K562 (cell line): ENCODE measurements at regions not wholly inside any gene's neighbourhood (a gene's known extent, or its start where the extent isn't known, plus 50 kb on each side); places are given as distances from the start of the nearest gene placed in this dataset.
A peak's percentile ranks its signal among the peaks of the same experiment; 100 is the strongest.

Experiments
- EGR1 ChIP-seq: fragments of 450-650 bp; conservative IDR thresholded peaks from 2 replicates; pipeline ENCODE4 v1.6.1; 2017; ENCODE audit warnings: mild to moderate bottlenecking
- FOSL1 ChIP-seq: fragments of 200-800 bp; sonication (Bioruptor generic); conservative IDR thresholded peaks from 2 replicates; pipeline ENCODE4 v1.6.1; 2016; ENCODE audit warnings: missing genetic modification characterization, missing compliant biosample characterization
- GABPB1 ChIP-seq: sonication (generic); formaldehyde crosslinking; IDR thresholded peaks from 2 replicates; pipeline ENCODE4 v1.8.0; 2022; ENCODE audit warnings: mild to moderate bottlenecking, missing genetic modification reagents
- HLTF ChIP-seq: fragments of 450-650 bp; IDR thresholded peaks from 2 replicates; pipeline ENCODE4 v1.6.1; 2016
- MAZ ChIP-seq, 2 experiments: fragments of 450-650 bp in 1 of 2; sonication (generic) in 1 of 2; formaldehyde crosslinking; IDR thresholded peaks in 1 of 2; conservative IDR thresholded peaks in 1 of 2; 2 replicates each; pipeline versions ENCODE4 v1.4.0 to v1.5.0; 2020; ENCODE audit warnings: mild to moderate bottlenecking in 1 of 2, missing genetic modification reagents in 1 of 2
- NUFIP1 ChIP-seq: fragments of 450-650 bp; IDR thresholded peaks from 2 replicates; pipeline ENCODE4 v1.6.1; 2018; ENCODE audit not compliant: partially characterized antibody
- STAT5B ChIP-seq: fragments of 250-450 bp; sonication (Bioruptor Pico); IDR thresholded peaks from 2 replicates; pipeline ENCODE4 v1.8.0; 2021; ENCODE audit warnings: mild to moderate bottlenecking, inconsistent platforms
- TGIF2 ChIP-seq: sonication (generic); formaldehyde crosslinking; IDR thresholded peaks from 2 replicates; pipeline ENCODE4 v1.8.1; 2022; ENCODE audit warnings: mild to moderate bottlenecking, missing genetic modification reagents, moderate library complexity
- YY1 ChIP-seq, 3 experiments: IDR thresholded peaks; 2 replicates each; pipeline ENCODE4 v1.6.1; 2011; ENCODE audit warnings: low read length in 2 of 3, mild to moderate bottlenecking in 2 of 3, moderate library complexity in 2 of 3, borderline replicate concordance in 1 of 3, control low read depth in 1 of 3, low read depth in 1 of 3; ENCODE audit not compliant: insufficient read depth in 3 of 3, insufficient replicate concordance in 2 of 3, control insufficient read depth in 1 of 3, insufficient read length in 1 of 3; ENCODE audit errors: extremely low read depth in 1 of 3
- ZNF408 ChIP-seq: fragments of 250-450 bp; sonication (Bioruptor Pico); IDR thresholded peaks from 2 replicates; pipeline ENCODE4 v1.4.0; 2020; ENCODE audit warnings: low read depth, mild to moderate bottlenecking, moderate library complexity
- ZNF589 ChIP-seq: fragments of 200-800 bp; sonication (Bioruptor generic); IDR thresholded peaks from 2 replicates; pipeline ENCODE4 v1.6.1; 2016; ENCODE audit warnings: low read depth, missing genetic modification characterization, missing compliant biosample characterization
- TF ChIP-seq, protein P1 (sequence below): fragments of 450-650 bp; IDR thresholded peaks from 2 replicates; pipeline ENCODE4 v1.6.1; 2016; ENCODE audit warnings: mild to moderate bottlenecking, moderate library complexity

DNA sequence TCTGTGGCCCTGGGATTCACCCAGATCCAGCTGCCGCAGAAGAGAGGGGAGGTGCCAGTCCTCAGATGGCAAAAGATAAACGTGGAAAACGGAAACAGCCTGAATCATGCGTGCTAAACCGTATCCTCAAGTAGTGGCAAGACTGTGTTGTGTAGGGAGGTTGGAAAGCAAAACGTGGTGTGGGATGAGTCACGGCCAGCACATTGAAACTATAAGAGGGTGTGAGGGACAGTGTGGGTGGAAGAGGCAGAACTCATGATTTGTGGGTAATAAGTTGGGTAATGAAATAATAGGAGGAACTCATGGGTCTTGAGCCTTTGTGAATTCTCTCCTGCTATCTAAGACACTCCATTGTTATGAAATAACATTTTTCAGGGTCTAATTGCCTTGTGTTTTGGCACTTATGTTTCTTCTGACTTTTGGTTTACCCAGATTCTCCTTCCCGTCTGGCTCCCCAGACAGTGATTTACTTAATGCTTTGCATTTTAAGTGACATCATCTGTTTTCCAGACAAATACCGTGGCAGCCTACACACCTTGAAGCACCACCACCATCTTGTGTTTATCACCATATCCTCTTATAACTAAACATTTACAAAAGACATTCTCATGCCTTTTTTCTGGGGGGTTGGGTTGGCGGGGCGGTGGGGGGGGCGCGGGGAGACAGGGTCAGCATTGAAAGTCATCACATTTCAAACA is 62.3 kb upstream of the PTCSC3 start (continued):
- TF ChIP-seq ZNF408 (CRISPR knock-in tag), result no peak
- no peak for TF ChIP-seq NUFIP1
- TF ChIP-seq YY1 (IDR thresholded peaks at IDR 0.05; ENCODE audit: borderline replicate concordance in 1 of 3, control insufficient read depth in 1 of 3, extremely low read depth in 1 of 3, insufficient read depth in 3 of 3, insufficient read length in 1 of 3, insufficient replicate concordance in 2 of 3, low read depth in 1 of 3, low read length in 2 of 3), result no peak
- TF ChIP-seq ZNF589 (CRISPR knock-in tag), result no peak
- TF ChIP-seq FOSL1 (tag), result peak; percentile 58; the same call in 1 of the 2 replicates
- no peak for TF ChIP-seq STAT5B (CRISPR knock-in tag)
- no peak for TF ChIP-seq MAZ (CRISPR knock-in tag; conservative IDR thresholded peaks at IDR 0.05 in 1 of 2, IDR thresholded peaks at IDR 0.05 in 1 of 2)
- TF ChIP-seq, protein P1, sequence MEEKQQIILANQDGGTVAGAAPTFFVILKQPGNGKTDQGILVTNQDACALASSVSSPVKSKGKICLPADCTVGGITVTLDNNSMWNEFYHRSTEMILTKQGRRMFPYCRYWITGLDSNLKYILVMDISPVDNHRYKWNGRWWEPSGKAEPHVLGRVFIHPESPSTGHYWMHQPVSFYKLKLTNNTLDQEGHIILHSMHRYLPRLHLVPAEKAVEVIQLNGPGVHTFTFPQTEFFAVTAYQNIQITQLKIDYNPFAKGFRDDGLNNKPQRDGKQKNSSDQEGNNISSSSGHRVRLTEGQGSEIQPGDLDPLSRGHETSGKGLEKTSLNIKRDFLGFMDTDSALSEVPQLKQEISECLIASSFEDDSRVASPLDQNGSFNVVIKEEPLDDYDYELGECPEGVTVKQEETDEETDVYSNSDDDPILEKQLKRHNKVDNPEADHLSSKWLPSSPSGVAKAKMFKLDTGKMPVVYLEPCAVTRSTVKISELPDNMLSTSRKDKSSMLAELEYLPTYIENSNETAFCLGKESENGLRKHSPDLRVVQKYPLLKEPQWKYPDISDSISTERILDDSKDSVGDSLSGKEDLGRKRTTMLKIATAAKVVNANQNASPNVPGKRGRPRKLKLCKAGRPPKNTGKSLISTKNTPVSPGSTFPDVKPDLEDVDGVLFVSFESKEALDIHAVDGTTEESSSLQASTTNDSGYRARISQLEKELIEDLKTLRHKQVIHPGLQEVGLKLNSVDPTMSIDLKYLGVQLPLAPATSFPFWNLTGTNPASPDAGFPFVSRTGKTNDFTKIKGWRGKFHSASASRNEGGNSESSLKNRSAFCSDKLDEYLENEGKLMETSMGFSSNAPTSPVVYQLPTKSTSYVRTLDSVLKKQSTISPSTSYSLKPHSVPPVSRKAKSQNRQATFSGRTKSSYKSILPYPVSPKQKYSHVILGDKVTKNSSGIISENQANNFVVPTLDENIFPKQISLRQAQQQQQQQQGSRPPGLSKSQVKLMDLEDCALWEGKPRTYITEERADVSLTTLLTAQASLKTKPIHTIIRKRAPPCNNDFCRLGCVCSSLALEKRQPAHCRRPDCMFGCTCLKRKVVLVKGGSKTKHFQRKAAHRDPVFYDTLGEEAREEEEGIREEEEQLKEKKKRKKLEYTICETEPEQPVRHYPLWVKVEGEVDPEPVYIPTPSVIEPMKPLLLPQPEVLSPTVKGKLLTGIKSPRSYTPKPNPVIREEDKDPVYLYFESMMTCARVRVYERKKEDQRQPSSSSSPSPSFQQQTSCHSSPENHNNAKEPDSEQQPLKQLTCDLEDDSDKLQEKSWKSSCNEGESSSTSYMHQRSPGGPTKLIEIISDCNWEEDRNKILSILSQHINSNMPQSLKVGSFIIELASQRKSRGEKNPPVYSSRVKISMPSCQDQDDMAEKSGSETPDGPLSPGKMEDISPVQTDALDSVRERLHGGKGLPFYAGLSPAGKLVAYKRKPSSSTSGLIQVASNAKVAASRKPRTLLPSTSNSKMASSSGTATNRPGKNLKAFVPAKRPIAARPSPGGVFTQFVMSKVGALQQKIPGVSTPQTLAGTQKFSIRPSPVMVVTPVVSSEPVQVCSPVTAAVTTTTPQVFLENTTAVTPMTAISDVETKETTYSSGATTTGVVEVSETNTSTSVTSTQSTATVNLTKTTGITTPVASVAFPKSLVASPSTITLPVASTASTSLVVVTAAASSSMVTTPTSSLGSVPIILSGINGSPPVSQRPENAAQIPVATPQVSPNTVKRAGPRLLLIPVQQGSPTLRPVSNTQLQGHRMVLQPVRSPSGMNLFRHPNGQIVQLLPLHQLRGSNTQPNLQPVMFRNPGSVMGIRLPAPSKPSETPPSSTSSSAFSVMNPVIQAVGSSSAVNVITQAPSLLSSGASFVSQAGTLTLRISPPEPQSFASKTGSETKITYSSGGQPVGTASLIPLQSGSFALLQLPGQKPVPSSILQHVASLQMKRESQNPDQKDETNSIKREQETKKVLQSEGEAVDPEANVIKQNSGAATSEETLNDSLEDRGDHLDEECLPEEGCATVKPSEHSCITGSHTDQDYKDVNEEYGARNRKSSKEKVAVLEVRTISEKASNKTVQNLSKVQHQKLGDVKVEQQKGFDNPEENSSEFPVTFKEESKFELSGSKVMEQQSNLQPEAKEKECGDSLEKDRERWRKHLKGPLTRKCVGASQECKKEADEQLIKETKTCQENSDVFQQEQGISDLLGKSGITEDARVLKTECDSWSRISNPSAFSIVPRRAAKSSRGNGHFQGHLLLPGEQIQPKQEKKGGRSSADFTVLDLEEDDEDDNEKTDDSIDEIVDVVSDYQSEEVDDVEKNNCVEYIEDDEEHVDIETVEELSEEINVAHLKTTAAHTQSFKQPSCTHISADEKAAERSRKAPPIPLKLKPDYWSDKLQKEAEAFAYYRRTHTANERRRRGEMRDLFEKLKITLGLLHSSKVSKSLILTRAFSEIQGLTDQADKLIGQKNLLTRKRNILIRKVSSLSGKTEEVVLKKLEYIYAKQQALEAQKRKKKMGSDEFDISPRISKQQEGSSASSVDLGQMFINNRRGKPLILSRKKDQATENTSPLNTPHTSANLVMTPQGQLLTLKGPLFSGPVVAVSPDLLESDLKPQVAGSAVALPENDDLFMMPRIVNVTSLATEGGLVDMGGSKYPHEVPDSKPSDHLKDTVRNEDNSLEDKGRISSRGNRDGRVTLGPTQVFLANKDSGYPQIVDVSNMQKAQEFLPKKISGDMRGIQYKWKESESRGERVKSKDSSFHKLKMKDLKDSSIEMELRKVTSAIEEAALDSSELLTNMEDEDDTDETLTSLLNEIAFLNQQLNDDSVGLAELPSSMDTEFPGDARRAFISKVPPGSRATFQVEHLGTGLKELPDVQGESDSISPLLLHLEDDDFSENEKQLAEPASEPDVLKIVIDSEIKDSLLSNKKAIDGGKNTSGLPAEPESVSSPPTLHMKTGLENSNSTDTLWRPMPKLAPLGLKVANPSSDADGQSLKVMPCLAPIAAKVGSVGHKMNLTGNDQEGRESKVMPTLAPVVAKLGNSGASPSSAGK, result 0 out of 2 replicates have a peak, but pooled peaks have one; percentile 20
- TF ChIP-seq EGR1, result peak; percentile 73
- TF ChIP-seq GABPB1 (CRISPR knock-in tag), result no peak
- no peak for TF ChIP-seq HLTF
- no peak for TF ChIP-seq TGIF2 (CRISPR knock-in tag)
